B cell (primary cell): ENCODE measurements at regions not wholly inside any gene's neighbourhood (a gene's known extent, or its start where the extent isn't known, plus 50 kb on each side); places are given as distances from the start of the nearest gene placed in this dataset.

Experiments used
- ATAC-seq: fragments of 200-7000 bp; cut with Tn5 transposase; one replicate; pipeline ENCODE4 v1.10.0; 2021; ENCODE audit warnings: low read depth, mild to moderate bottlenecking, moderate number of reproducible peaks, moderate library complexity
- CTCF ChIA-PET: fragments of 350-600 bp; sonication (Branson Sonifier 250); formaldehyde crosslinking; loops from one replicate; lab custom pipeline; 2021; ENCODE audit warnings: antibody characterized with exemption, inconsistent platforms; lab: Charles Lee
- POLR2A ChIA-PET: fragments of 350-600 bp; sonication (Branson Sonifier 250); formaldehyde crosslinking; loops from one replicate; lab custom pipeline; 2021; ENCODE audit warnings: antibody characterized with exemption; lab: Charles Lee
- DNase-seq: peaks from one replicate; pipeline ENCODE4 v3.0.0; 2013
- H2AFZ ChIP-seq: 2 replicates; pipeline ENCODE4 v1.6.1; 2012; ENCODE audit warnings: mild to moderate bottlenecking, low read depth, low read length; ENCODE audit not compliant: insufficient read depth, poor library complexity, severe bottlenecking
- H3K27ac ChIP-seq, 2 donors: 1 replicate in 1 of 2; 2 replicates in 1 of 2; pipeline ENCODE4 v1.5.1; 2012 to 2013; ENCODE audit warnings: low read length in 2 of 2, mild to moderate bottlenecking in 2 of 2, moderate library complexity in 1 of 2
- H3K27me3 ChIP-seq, 4 experiments: fragments of 200-600 bp in 1 of 4; sonication (generic) in 1 of 4; replicated peaks in 1 of 4; 1 replicate in 2 of 4; 2 replicates in 2 of 4; pipeline versions ENCODE4 v1.6.1 to v1.7.0; 2013 to 2016; ENCODE audit warnings: low read length in 3 of 4, mild to moderate bottlenecking in 2 of 4, mixed read lengths in 1 of 4, moderate library complexity in 1 of 4; ENCODE audit not compliant: insufficient read depth in 4 of 4, control insufficient read depth in 3 of 4; ENCODE audit errors: control extremely low read depth in 1 of 4
- H3K36me3 ChIP-seq, 2 experiments: replicated peaks in 1 of 2; 1 replicate in 1 of 2; 2 replicates in 1 of 2; pipeline versions ENCODE4 v1.6.1 to v1.7.1; 2013; ENCODE audit warnings: low read length in 1 of 2; ENCODE audit not compliant: insufficient read depth in 2 of 2, control insufficient read depth in 1 of 2; ENCODE audit errors: control extremely low read depth in 1 of 2, extremely low read depth in 1 of 2
- H3K4me1 ChIP-seq, 2 donors: fragments of 200-600 bp in 1 of 2; sonication (generic) in 1 of 2; 1 replicate in 1 of 2; 2 replicates in 1 of 2; pipeline versions ENCODE4 v1.5.1 to v1.6.1; 2013 to 2017; ENCODE audit warnings: low read length in 2 of 2; ENCODE audit not compliant: control insufficient read depth in 2 of 2, insufficient read depth in 2 of 2
- H3K4me2 ChIP-seq: replicated peaks from 2 replicates; pipeline ENCODE3; 2012; ENCODE audit warnings: mild to moderate bottlenecking, low read depth, low read length; ENCODE audit not compliant: poor library complexity, severe bottlenecking
- H3K4me3 ChIP-seq, 5 experiments: fragments of 200-600 bp in 1 of 5; sonication (generic) in 1 of 5; 1 replicate in 3 of 5; 2 replicates in 2 of 5; pipeline versions ENCODE4 v1.5.1 to v1.7.0; 2011 to 2016; ENCODE audit warnings: low read length in 4 of 5, mild to moderate bottlenecking in 4 of 5, low read depth in 2 of 5, control low read depth in 1 of 5, moderate library complexity in 1 of 5; ENCODE audit not compliant: insufficient read depth in 1 of 5; ENCODE audit errors: control extremely low read depth in 1 of 5, extremely low read depth in 1 of 5
- H3K79me2 ChIP-seq: fragments of 200-600 bp; sonication (generic); one replicate; pipeline ENCODE4 v1.6.0; 2016; ENCODE audit warnings: low read length; ENCODE audit not compliant: control insufficient read depth, insufficient read depth
- H3K9ac ChIP-seq: fragments of 200-600 bp; sonication (generic); 2 replicates; pipeline ENCODE4 v1.6.1; 2017; ENCODE audit warnings: mild to moderate bottlenecking, low read length, moderate library complexity
- H3K9me3 ChIP-seq, 3 donors: one replicate each; pipeline versions ENCODE4 v1.6.1 to v1.7.1; 2013; ENCODE audit warnings: low read length in 2 of 3; ENCODE audit not compliant: control insufficient read depth in 2 of 3, insufficient read depth in 1 of 3; ENCODE audit errors: control extremely low read depth in 1 of 3
- H4K20me1 ChIP-seq: 2 replicates; pipeline ENCODE4 v1.6.0; 2012; ENCODE audit warnings: mild to moderate bottlenecking, low read length; ENCODE audit not compliant: insufficient read depth, control insufficient read depth, poor library complexity, severe bottlenecking
- H3K27ac Mint-ChIP-seq: one replicate; pipeline ENCODE4 v1.8.0; 2021; ENCODE audit warnings: mixed read lengths
- H3K27me3 Mint-ChIP-seq: one replicate; pipeline ENCODE4 v1.8.0; 2021; ENCODE audit warnings: mixed read lengths
- H3K4me1 Mint-ChIP-seq: one replicate; pipeline ENCODE4 v1.8.0; 2021; ENCODE audit warnings: mixed read lengths
- H3K4me3 Mint-ChIP-seq: one replicate; pipeline ENCODE4 v1.8.0; 2021; ENCODE audit warnings: mixed read lengths
- H3K9me3 Mint-ChIP-seq: one replicate; pipeline ENCODE4 v1.8.0; 2022; ENCODE audit warnings: mixed read lengths; ENCODE audit not compliant: insufficient read depth
- EZH2 ChIP-seq: IDR thresholded peaks from 2 replicates; pipeline ENCODE4 v1.6.1; 2012; ENCODE audit warnings: borderline replicate concordance, low read depth, mild to moderate bottlenecking, moderate library complexity, low read length; ENCODE audit not compliant: insufficient read depth, poor library complexity, severe bottlenecking
- WGBS: methylation state at CpG from one replicate; pipeline ENCODE4 v1.1.5; 2013; ENCODE audit warnings: missing lambda C conversion rate; ENCODE audit not compliant: insufficient coverage; 5-methylcytosine and 5-hydroxymethylcytosine counted together
- intact Hi-C: fragments of 100-400 bp; cut with micrococcal nuclease; formaldehyde crosslinking; loops from one replicate; pipeline ENCODE4 v1.10.0; 2022
- TF ChIP-seq, protein P1 (sequence below): fragments of 200-600 bp; IDR thresholded peaks from one replicate; pipeline ENCODE4 v1.8.0; 2022; ENCODE audit warnings: antibody characterized with exemption, mild to moderate bottlenecking

DNA sequence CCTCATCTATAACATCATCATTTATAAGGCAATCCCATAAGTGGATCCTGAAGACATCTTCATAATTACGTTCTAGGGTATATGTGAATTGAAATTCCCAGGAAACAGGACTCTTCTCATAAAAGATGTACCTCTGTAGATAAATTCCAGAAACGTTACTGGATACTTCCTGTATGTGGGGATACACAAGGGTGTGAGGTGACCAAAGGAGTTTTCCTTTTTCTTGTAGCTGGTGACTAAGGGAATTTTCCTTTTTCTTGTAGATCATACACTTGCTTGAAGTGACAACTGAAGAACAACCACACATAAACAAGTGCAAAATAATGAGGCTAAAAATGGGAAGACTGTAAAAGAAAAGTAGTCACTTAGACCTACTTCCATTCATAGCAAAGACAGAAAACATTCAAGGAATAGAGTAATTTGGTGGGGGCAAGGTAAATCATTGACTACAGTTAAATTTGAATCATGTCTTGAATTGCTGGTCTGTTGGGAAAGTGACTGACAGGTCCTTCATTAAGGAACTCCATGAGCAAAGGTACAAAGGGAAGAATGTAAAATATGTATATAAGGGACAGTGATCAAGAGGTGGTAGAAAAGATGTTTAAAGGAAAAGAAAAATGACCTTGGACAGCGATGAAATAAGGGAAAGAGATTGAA lies 53.2 kb upstream of the UBE2E3 start:
- no peak for DNase-seq
- H3K27ac Mint-ChIP-seq = no peak overlapping the region
- CTCF ChIA-PET = no interaction called here

DNA sequence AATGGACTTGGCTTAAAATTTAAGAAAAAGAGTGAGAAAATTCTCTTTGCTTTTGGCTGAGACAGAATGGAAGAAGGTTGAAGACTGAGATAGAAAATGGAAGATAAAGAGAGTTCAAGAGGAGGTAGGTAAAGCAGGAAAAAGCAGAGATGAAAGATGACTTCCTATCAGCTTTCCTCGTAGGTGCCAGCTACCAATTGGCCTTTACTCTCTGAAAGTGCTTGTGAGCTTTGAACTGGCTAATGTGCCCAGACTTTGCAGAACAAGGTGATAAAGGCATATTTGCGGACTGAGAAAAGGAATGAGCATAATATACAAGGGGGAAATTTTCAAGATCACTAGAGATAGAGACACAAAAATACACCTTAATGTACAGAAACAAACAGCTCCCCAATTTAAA lies 54.7 kb upstream of the UBE2E3 start:
- Histone ChIP-seq H3K36me3 (no peaks in the 10 kb centered on the region), H4K20me1 (no peaks in the 10 kb centered on the region), H3K4me3 (no peak overlapping the region), H3K79me2 (no peaks in the 10 kb centered on the region), H3K4me1 (no peaks in the 10 kb centered on the region), H3K9me3 (no peaks in the 10 kb centered on the region), H3K27ac (no peak overlapping the region), H3K4me2 (no peak overlapping the region), H2AFZ (no peak overlapping the region), H3K9ac (no peak overlapping the region), H3K27me3 (peaks cover 0 to 2% (median 0%) of the 10 kb centered on the region in 4 experiments)
- ChIA-PET CTCF (no interaction called here), POLR2A (no interaction called here)
- Mint-ChIP-seq H3K4me1 (no peaks in the 10 kb centered on the region), H3K4me3 (no peak overlapping the region), H3K27me3 (peaks cover 16% of the 10 kb centered on the region), H3K27ac (no peak overlapping the region), H3K9me3 (no peaks in the 10 kb centered on the region)
- DNase-seq = no peak
- TF ChIP-seq, protein P1, sequence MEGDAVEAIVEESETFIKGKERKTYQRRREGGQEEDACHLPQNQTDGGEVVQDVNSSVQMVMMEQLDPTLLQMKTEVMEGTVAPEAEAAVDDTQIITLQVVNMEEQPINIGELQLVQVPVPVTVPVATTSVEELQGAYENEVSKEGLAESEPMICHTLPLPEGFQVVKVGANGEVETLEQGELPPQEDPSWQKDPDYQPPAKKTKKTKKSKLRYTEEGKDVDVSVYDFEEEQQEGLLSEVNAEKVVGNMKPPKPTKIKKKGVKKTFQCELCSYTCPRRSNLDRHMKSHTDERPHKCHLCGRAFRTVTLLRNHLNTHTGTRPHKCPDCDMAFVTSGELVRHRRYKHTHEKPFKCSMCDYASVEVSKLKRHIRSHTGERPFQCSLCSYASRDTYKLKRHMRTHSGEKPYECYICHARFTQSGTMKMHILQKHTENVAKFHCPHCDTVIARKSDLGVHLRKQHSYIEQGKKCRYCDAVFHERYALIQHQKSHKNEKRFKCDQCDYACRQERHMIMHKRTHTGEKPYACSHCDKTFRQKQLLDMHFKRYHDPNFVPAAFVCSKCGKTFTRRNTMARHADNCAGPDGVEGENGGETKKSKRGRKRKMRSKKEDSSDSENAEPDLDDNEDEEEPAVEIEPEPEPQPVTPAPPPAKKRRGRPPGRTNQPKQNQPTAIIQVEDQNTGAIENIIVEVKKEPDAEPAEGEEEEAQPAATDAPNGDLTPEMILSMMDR = no peak
- no peak for TF ChIP-seq EZH2
- WGBS = 83% methylated on average over 1 of the region's 2 CpGs
- intact Hi-C loops = no loop called here
- ATAC-seq = no peak

More for the DNA sequence above, 53.2 kb upstream of the UBE2E3 start:
- Histone ChIP-seq H3K4me2 (no peak overlapping the region), H2AFZ (no peak overlapping the region), H3K27me3 (peaks cover 0 to 2% (median 0%) of the 10 kb centered on the region in 4 experiments), H3K4me3 (no peak overlapping the region), H4K20me1 (no peaks in the 10 kb centered on the region), H3K4me1 (no peaks in the 10 kb centered on the region), H3K9me3 (no peaks in the 10 kb centered on the region), H3K27ac (no peak overlapping the region), H3K36me3 (no peaks in the 10 kb centered on the region), H3K79me2 (no peaks in the 10 kb centered on the region), H3K9ac (no peak overlapping the region)
- 80% methylated on average over 1 of the region's 3 CpGs for WGBS
- Mint-ChIP-seq H3K4me1 (no peaks in the 10 kb centered on the region), H3K4me3 (no peak overlapping the region), H3K9me3 (no peaks in the 10 kb centered on the region), H3K27me3 (peaks cover 13% of the 10 kb centered on the region)
- ATAC-seq = no peak
- intact Hi-C loops = no loop called here
- TF ChIP-seq, protein P1 = no peak
- POLR2A ChIA-PET = no interaction called here
